DMS 273 (cell line): ENCODE measurements at regions not wholly inside any gene's neighbourhood (a gene's known extent, or its start where the extent isn't known, plus 50 kb on each side); places are given as distances from the start of the nearest gene placed in this dataset.
"Not testable (repeated sequence)": the region's sequence is repeated elsewhere in the genome, so short reads cannot be mapped to it uniquely, and the experiment has no call there.

Source experiments
- DNase-seq: peaks from one replicate; lab custom pipeline; 2025; ENCODE audit not compliant: unreplicated experiment; lab: John Stamatoyannopoulos, UW

GRCh38 chr1:78291872-78292271 is 198.9 kb upstream of the PTGFR start:
- peak; percentile 63 for DNase-seq

- DNase-seq, result peak; percentile 84
These were observed 198.4 kb upstream of the PTGFR start for GRCh38 chr1:78292361-78292760.

GRCh38 chr1:78297836-78298235 is 192.9 kb upstream of the PTGFR start:
- DNase-seq, result peak; percentile 92

GRCh38 chr1:78298349-78298748 is 192.4 kb upstream of the PTGFR start:
- peak; percentile 88 for DNase-seq

- no peak for DNase-seq
These were observed 189.6 kb upstream of the PTGFR start for GRCh38 chr1:78301141-78301540.

GRCh38 chr1:78303620-78304019 is 187.2 kb upstream of the PTGFR start:
- no peak for DNase-seq

- DNase-seq, result no peak
These were observed 186.4 kb upstream of the PTGFR start for GRCh38 chr1:78304341-78304740.

GRCh38 chr1:78304761-78305160 is 186.0 kb upstream of the PTGFR start:
- peak; percentile 8 for DNase-seq

GRCh38 chr1:78310261-78310660 is 180.5 kb upstream of the PTGFR start:
- not testable (repeated sequence) for DNase-seq

- DNase-seq, result no peak
These were observed 172.8 kb upstream of the PTGFR start for GRCh38 chr1:78318011-78318410.

- no peak for DNase-seq
These were observed 171.2 kb upstream of the PTGFR start for GRCh38 chr1:78319603-78320002.

- DNase-seq, result no peak
These were observed 167.7 kb upstream of the PTGFR start for GRCh38 chr1:78322928-78323680.

GRCh38 chr1:78325293-78325692 is 165.5 kb upstream of the PTGFR start:
- no peak for DNase-seq

- no peak for DNase-seq
These were observed 161.3 kb upstream of the PTGFR start for GRCh38 chr1:78329475-78329874.

GRCh38 chr1:78331799-78332198 is 159.0 kb upstream of the PTGFR start:
- no peak for DNase-seq

GRCh38 chr1:78333502-78333901 is 157.3 kb upstream of the PTGFR start:
- peak; percentile 54 for DNase-seq

GRCh38 chr1:78334114-78334513 is 156.7 kb upstream of the PTGFR start:
- no peak for DNase-seq

- no peak for DNase-seq
These were observed 155.8 kb upstream of the PTGFR start for GRCh38 chr1:78334952-78335351.

GRCh38 chr1:78336751-78337150 is 154.0 kb upstream of the PTGFR start:
- not testable (repeated sequence) for DNase-seq

GRCh38 chr1:78339490-78339889 is 151.3 kb upstream of the PTGFR start:
- DNase-seq, result no peak

GRCh38 chr1:78340006-78340405 is 150.8 kb upstream of the PTGFR start:
- DNase-seq, result no peak

GRCh38 chr1:78348496-78349284 is 142.1 kb upstream of the PTGFR start:
- no peak for DNase-seq
